BLaER1 (cell line): ENCODE measurements at regions not wholly inside any gene's neighbourhood (a gene's known extent, or its start where the extent isn't known, plus 50 kb on each side); places are given as distances from the start of the nearest gene placed in this dataset.

Experiments
- H3K27ac ChIP-seq: shearing (Covaris generic); formaldehyde crosslinking; 2 replicates; pipeline ENCODE4 v1.8.1; 2022
- H3K27me3 ChIP-seq: shearing (Covaris generic); formaldehyde crosslinking; 2 replicates; pipeline ENCODE4 v1.8.1; 2022
- H3K36me3 ChIP-seq: shearing (Covaris generic); formaldehyde crosslinking; 2 replicates; pipeline ENCODE4 v1.8.1; 2022
- H3K4me1 ChIP-seq: shearing (Covaris generic); formaldehyde crosslinking; 2 replicates; pipeline ENCODE4 v1.8.1; 2022
- H3K4me2 ChIP-seq: shearing (Covaris generic); formaldehyde crosslinking; 2 replicates; pipeline ENCODE4 v1.8.1; 2022
- H3K4me3 ChIP-seq: shearing (Covaris generic); formaldehyde crosslinking; 2 replicates; pipeline ENCODE4 v1.8.1; 2022
- H3K9ac ChIP-seq: shearing (Covaris generic); formaldehyde crosslinking; 2 replicates; pipeline ENCODE4 v1.8.1; 2022
- H3K9me3 ChIP-seq: shearing (Covaris generic); formaldehyde crosslinking; 2 replicates; pipeline ENCODE4 v1.8.1; 2022
- H4K20me1 ChIP-seq: shearing (Covaris generic); formaldehyde crosslinking; 2 replicates; pipeline ENCODE4 v1.8.1; 2022
- Cebpa-rat ChIP-seq: shearing (Covaris generic); IDR thresholded peaks from 2 replicates; pipeline ENCODE4 v1.8.1; 2022

GRCh38 chr20:19819149-19819548 lies 61.1 kb downstream of the RIN2 start:
- H4K20me1 ChIP-seq: no peaks in the 10 kb centered on the region
- H3K27me3 ChIP-seq: no peaks in the 10 kb centered on the region
- H3K4me2 ChIP-seq: no peak overlapping the region
- no peak for TF ChIP-seq Cebpa-rat
- peaks cover 4% of the 10 kb centered on the region for H3K9me3 ChIP-seq
- H3K9ac ChIP-seq: no peak overlapping the region
- H3K4me3 ChIP-seq: no peak overlapping the region
- H3K36me3 ChIP-seq: no peaks in the 10 kb centered on the region
- peaks cover 66% of the 10 kb centered on the region for H3K4me1 ChIP-seq
- no peak overlapping the region for H3K27ac ChIP-seq

GRCh38 chr20:19820555-19821211 lies 62.6 kb downstream of the RIN2 start:
- H3K36me3 ChIP-seq: no peaks in the 10 kb centered on the region
- peaks cover 4% of the 10 kb centered on the region for H3K9me3 ChIP-seq
- H3K9ac ChIP-seq: no peak overlapping the region
- no peak overlapping the region for H3K27ac ChIP-seq
- peak overlapping the region; percentile 61 for H3K4me2 ChIP-seq
- no peaks in the 10 kb centered on the region for H3K27me3 ChIP-seq
- no peaks in the 10 kb centered on the region for H4K20me1 ChIP-seq
- no peak overlapping the region for H3K4me3 ChIP-seq
- TF ChIP-seq Cebpa-rat: no peak
- H3K4me1 ChIP-seq: peaks cover 64% of the 10 kb centered on the region

- no peak overlapping the region for H3K27ac ChIP-seq
Measured at GRCh38 chr20:19821606-19822005, 63.5 kb downstream of the RIN2 start.

GRCh38 chr20:19823216-19823615 lies 65.2 kb downstream of the RIN2 start:
- no peak overlapping the region for H3K4me2 ChIP-seq
- H3K27me3 ChIP-seq: no peaks in the 10 kb centered on the region
- peaks cover 58% of the 10 kb centered on the region for H3K4me1 ChIP-seq
- H3K27ac ChIP-seq: no peak overlapping the region
- no peak overlapping the region for H3K9ac ChIP-seq
- no peaks in the 10 kb centered on the region for H4K20me1 ChIP-seq
- H3K4me3 ChIP-seq: no peak overlapping the region
- H3K9me3 ChIP-seq: peaks cover 4% of the 10 kb centered on the region
- TF ChIP-seq Cebpa-rat: no peak
- H3K36me3 ChIP-seq: no peaks in the 10 kb centered on the region

More at GRCh38 chr20:19821606-19822005, 63.5 kb downstream of the RIN2 start:
- Histone ChIP-seq H3K4me2 (peak overlapping the region; percentile 61; the same call in 1 of the 2 replicates), H3K4me1 (peaks cover 55% of the 10 kb centered on the region), H3K9ac (no peak overlapping the region), H3K27me3 (no peaks in the 10 kb centered on the region), H4K20me1 (no peaks in the 10 kb centered on the region), H3K36me3 (no peaks in the 10 kb centered on the region), H3K4me3 (no peak overlapping the region), H3K9me3 (peaks cover 4% of the 10 kb centered on the region)
- TF ChIP-seq Cebpa-rat: no peak

GRCh38 chr20:19823971-19824370 lies 65.9 kb downstream of the RIN2 start:
- Histone ChIP-seq H4K20me1 (no peaks in the 10 kb centered on the region), H3K36me3 (no peaks in the 10 kb centered on the region), H3K4me3 (no peak overlapping the region), H3K4me1 (peaks cover 66% of the 10 kb centered on the region), H3K4me2 (peak overlapping the region; percentile 55), H3K9ac (no peak overlapping the region), H3K9me3 (peaks cover 2% of the 10 kb centered on the region), H3K27ac (no peak overlapping the region), H3K27me3 (no peaks in the 10 kb centered on the region)
- TF ChIP-seq Cebpa-rat: no peak

- TF ChIP-seq Cebpa-rat: no peak
- Histone ChIP-seq H4K20me1 (no peaks in the 10 kb centered on the region), H3K4me3 (no peak overlapping the region), H3K4me1 (peaks cover 70% of the 10 kb centered on the region), H3K27ac (no peak overlapping the region), H3K9ac (no peak overlapping the region), H3K27me3 (no peaks in the 10 kb centered on the region), H3K4me2 (peak overlapping the region; percentile 55), H3K9me3 (no peaks in the 10 kb centered on the region; the same call in 1 of the 2 replicates), H3K36me3 (no peaks in the 10 kb centered on the region)
Measured at GRCh38 chr20:19824861-19825260, 66.8 kb downstream of the RIN2 start.

- no peaks in the 10 kb centered on the region for H3K36me3 ChIP-seq
- no peaks in the 10 kb centered on the region for H4K20me1 ChIP-seq
- no peak overlapping the region for H3K27ac ChIP-seq
- no peaks in the 10 kb centered on the region for H3K27me3 ChIP-seq
- no peak overlapping the region for H3K9ac ChIP-seq
- H3K9me3 ChIP-seq: no peaks in the 10 kb centered on the region; the same call in 1 of the 2 replicates
- no peak overlapping the region for H3K4me3 ChIP-seq
- no peak overlapping the region for H3K4me2 ChIP-seq
- no peak for TF ChIP-seq Cebpa-rat
- H3K4me1 ChIP-seq: peaks cover 56% of the 10 kb centered on the region
Measured at GRCh38 chr20:19826179-19826914, 68.3 kb downstream of the RIN2 start.

- Histone ChIP-seq H4K20me1 (no peaks in the 10 kb centered on the region), H3K9me3 (no peaks in the 10 kb centered on the region), H3K36me3 (no peaks in the 10 kb centered on the region), H3K9ac (no peak overlapping the region), H3K27ac (no peak overlapping the region), H3K27me3 (no peaks in the 10 kb centered on the region), H3K4me1 (peaks cover 55% of the 10 kb centered on the region), H3K4me2 (peak overlapping the region; percentile 62), H3K4me3 (no peak overlapping the region)
- TF ChIP-seq Cebpa-rat: no peak
Measured at GRCh38 chr20:19827818-19828217, 69.8 kb downstream of the RIN2 start.

DNA sequence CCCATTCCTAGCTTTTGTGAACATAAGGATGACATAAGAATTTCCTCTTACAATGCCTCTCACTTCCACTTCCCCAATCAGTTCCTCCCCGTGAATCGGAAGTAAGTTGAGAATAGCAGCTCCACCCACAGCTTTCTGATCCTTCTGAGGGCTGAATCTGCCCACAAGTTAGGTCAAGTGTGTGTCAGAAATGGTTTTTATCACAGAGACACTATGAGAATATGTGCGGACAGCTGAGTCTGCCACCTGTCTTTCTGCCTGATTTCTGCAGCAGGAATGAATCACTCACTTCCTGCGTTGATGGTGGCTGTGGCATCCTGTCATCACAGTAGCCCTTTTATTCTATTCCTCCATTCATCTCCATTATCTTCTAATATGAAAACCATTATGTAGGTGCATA lies 70.2 kb downstream of the RIN2 start:
- H3K9ac ChIP-seq: no peak overlapping the region
- no peak overlapping the region for H3K4me3 ChIP-seq
- H3K27ac ChIP-seq: no peak overlapping the region

DNA sequence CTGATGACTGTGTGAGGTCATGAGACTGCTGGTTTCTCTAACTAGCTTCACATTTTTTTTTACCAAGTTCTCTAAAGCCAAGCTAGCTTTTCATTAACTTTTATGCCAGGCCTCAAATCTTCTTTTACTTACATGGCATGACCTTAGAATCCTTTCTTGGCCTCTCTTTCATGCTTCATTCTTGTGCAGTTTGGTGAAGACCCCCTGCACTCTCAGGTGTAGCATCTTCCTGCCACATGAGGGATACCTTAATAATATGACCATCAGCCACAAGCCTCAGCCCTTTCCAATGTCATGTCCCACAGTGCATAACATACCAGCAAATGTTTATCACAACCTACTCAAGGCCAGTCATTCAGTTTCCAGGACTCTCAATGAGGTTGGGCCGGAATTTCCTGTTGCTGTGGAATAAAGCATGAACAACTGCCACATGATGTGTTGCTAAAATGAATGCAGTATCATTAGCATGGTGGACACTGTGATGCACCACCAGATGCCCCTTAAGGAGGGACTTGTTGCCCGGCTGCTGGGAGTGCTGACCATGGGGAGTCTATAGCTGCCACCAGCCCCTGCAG lies 72.2 kb downstream of the RIN2 start:
- peaks cover 44% of the 10 kb centered on the region for H3K4me1 ChIP-seq
- H3K9me3 ChIP-seq: no peaks in the 10 kb centered on the region
- no peaks in the 10 kb centered on the region for H3K27me3 ChIP-seq
- H3K36me3 ChIP-seq: no peaks in the 10 kb centered on the region
- H3K27ac ChIP-seq: no peak overlapping the region
- no peak overlapping the region for H3K4me2 ChIP-seq
- H3K9ac ChIP-seq: no peak overlapping the region
- TF ChIP-seq Cebpa-rat: no peak
- no peaks in the 10 kb centered on the region for H4K20me1 ChIP-seq
- no peak overlapping the region for H3K4me3 ChIP-seq

More for the DNA sequence above, 70.2 kb downstream of the RIN2 start:
- H3K36me3 ChIP-seq: no peaks in the 10 kb centered on the region
- H3K9me3 ChIP-seq: no peaks in the 10 kb centered on the region
- H3K27me3 ChIP-seq: no peaks in the 10 kb centered on the region
- TF ChIP-seq Cebpa-rat: no peak
- peaks cover 58% of the 10 kb centered on the region for H3K4me1 ChIP-seq
- H3K4me2 ChIP-seq: peak overlapping the region; percentile 62
- no peaks in the 10 kb centered on the region for H4K20me1 ChIP-seq
